ENCODE measurements at regions not wholly inside any gene's neighbourhood (a gene's known extent, or its start where the extent isn't known, plus 50 kb on each side); places are given as distances from the start of the nearest gene placed in this dataset.

DNA sequence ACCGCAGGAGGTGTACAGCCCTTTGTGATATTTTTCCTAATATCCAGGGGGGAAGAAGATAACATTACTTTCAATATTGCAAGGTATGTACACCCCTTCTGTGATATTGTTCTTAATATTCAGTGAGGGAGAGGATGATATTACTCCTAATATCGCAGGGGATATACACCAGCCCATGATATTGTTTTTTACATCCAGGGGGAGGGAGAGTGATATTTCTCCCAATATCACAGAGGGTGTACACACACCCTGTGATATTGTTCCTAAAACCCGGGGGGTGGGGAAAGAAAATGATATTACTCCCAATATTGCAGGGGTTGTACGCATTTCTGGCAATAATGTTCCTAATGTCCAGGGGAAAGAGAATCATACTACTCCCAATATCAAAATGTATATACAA lies 58.0 kb upstream of the SLC25A48 start:
- Histone ChIP-seq H3K4me1 (ENCODE audit: control insufficient read depth, insufficient read depth, low read length) (no peaks in the 10 kb centered on the region), H3K4me3 (ENCODE audit: low read depth in 2 of 2, low read length in 2 of 2) (no peak overlapping the region), H3K27me3 (ENCODE audit: control insufficient read depth, insufficient read depth, low read length) (peaks cover 26% of the 10 kb centered on the region), H3K9me3 (ENCODE audit: control insufficient read depth, insufficient read depth, low read depth, low read length) (no peaks in the 10 kb centered on the region), H3K36me3 (ENCODE audit: control insufficient read depth, insufficient read depth, low read length) (no peaks in the 10 kb centered on the region), H3K27ac (ENCODE audit: low read length) (no peak overlapping the region)
- in situ Hi-C loops (cut with HindIII; ENCODE audit: low pct_unique_long_range_greater_than_20kb, low sequenced_read_pairs), result no loop called here
- intact Hi-C loops (cut with micrococcal nuclease; ENCODE audit: unreplicated experiment), result no loop called here
- no peak for DNase-seq (ENCODE audit: low read depth, low spot score)
- POLR2A ChIA-PET, result no interaction called here
- CTCF ChIA-PET, result no interaction called here
- no peak for TF ChIP-seq SIN3A (IDR thresholded peaks at IDR 0.05; ENCODE audit: borderline replicate concordance, insufficient read depth, low read depth, low read length)
- TF ChIP-seq TCF7L2 (IDR thresholded peaks at IDR 0.05; ENCODE audit: low read depth, low read length), result no peak
- TF ChIP-seq, protein P1, sequence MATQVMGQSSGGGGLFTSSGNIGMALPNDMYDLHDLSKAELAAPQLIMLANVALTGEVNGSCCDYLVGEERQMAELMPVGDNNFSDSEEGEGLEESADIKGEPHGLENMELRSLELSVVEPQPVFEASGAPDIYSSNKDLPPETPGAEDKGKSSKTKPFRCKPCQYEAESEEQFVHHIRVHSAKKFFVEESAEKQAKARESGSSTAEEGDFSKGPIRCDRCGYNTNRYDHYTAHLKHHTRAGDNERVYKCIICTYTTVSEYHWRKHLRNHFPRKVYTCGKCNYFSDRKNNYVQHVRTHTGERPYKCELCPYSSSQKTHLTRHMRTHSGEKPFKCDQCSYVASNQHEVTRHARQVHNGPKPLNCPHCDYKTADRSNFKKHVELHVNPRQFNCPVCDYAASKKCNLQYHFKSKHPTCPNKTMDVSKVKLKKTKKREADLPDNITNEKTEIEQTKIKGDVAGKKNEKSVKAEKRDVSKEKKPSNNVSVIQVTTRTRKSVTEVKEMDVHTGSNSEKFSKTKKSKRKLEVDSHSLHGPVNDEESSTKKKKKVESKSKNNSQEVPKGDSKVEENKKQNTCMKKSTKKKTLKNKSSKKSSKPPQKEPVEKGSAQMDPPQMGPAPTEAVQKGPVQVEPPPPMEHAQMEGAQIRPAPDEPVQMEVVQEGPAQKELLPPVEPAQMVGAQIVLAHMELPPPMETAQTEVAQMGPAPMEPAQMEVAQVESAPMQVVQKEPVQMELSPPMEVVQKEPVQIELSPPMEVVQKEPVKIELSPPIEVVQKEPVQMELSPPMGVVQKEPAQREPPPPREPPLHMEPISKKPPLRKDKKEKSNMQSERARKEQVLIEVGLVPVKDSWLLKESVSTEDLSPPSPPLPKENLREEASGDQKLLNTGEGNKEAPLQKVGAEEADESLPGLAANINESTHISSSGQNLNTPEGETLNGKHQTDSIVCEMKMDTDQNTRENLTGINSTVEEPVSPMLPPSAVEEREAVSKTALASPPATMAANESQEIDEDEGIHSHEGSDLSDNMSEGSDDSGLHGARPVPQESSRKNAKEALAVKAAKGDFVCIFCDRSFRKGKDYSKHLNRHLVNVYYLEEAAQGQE (IDR thresholded peaks at IDR 0.05; ENCODE audit: insufficient read depth in 1 of 2, low read depth in 2 of 2, low read length in 1 of 2), result no peak
- no peak for TF ChIP-seq POLR2AphosphoS5 (IDR thresholded peaks at IDR 0.05; ENCODE audit: low read depth, low read length)
- TF ChIP-seq, protein P2, sequence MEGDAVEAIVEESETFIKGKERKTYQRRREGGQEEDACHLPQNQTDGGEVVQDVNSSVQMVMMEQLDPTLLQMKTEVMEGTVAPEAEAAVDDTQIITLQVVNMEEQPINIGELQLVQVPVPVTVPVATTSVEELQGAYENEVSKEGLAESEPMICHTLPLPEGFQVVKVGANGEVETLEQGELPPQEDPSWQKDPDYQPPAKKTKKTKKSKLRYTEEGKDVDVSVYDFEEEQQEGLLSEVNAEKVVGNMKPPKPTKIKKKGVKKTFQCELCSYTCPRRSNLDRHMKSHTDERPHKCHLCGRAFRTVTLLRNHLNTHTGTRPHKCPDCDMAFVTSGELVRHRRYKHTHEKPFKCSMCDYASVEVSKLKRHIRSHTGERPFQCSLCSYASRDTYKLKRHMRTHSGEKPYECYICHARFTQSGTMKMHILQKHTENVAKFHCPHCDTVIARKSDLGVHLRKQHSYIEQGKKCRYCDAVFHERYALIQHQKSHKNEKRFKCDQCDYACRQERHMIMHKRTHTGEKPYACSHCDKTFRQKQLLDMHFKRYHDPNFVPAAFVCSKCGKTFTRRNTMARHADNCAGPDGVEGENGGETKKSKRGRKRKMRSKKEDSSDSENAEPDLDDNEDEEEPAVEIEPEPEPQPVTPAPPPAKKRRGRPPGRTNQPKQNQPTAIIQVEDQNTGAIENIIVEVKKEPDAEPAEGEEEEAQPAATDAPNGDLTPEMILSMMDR (IDR thresholded peaks at IDR 0.05), result no peak
- BruUV-seq (replicated peaks), result no TSS peak
- no peak for ATAC-seq

DNA sequence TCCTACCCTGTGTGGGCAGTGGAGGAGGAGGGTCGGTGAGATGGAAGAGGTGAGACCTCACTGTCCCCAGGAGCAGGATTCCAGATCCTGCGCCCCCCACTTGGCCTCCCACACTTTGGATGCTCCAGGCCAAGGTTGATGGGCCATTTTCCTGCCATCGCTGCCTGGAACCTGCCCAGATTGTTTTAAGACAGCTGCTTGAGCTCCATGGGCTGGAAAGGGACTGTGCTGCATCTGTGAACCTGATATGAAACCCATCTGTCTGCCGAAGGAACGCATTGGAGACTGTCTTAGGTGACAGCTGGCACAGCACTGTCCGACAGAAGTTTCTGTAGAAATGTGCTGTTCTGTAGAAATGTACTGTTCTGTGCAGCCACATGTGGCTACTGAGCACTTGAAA lies 72.7 kb upstream of the SLC25A48 start:
- Histone ChIP-seq H3K27me3 (ENCODE audit: control insufficient read depth, insufficient read depth, low read length) (peaks cover 13% of the 10 kb centered on the region), H3K27ac (ENCODE audit: low read length) (no peak overlapping the region), H3K9me3 (ENCODE audit: control insufficient read depth, insufficient read depth, low read depth, low read length) (no peaks in the 10 kb centered on the region), H3K4me1 (ENCODE audit: control insufficient read depth, insufficient read depth, low read length) (no peaks in the 10 kb centered on the region), H3K36me3 (ENCODE audit: control insufficient read depth, insufficient read depth, low read length) (no peaks in the 10 kb centered on the region), H3K4me3 (ENCODE audit: low read depth in 2 of 2, low read length in 2 of 2) (no peak overlapping the region)
- DNase-seq (ENCODE audit: low read depth, low spot score), result no peak
- no peak for ATAC-seq
- TF ChIP-seq SIN3A (IDR thresholded peaks at IDR 0.05; ENCODE audit: borderline replicate concordance, insufficient read depth, low read depth, low read length) (no peak), TCF7L2 (IDR thresholded peaks at IDR 0.05; ENCODE audit: low read depth, low read length) (no peak), POLR2AphosphoS5 (IDR thresholded peaks at IDR 0.05; ENCODE audit: low read depth, low read length) (no peak)
- TF ChIP-seq, protein P2 (IDR thresholded peaks at IDR 0.05), result no peak
- TF ChIP-seq, protein P1 (IDR thresholded peaks at IDR 0.05; ENCODE audit: insufficient read depth in 1 of 2, low read depth in 2 of 2, low read length in 1 of 2), result no peak
- ChIA-PET POLR2A (no interaction called here), CTCF (no interaction called here)
- in situ Hi-C loops (cut with HindIII; ENCODE audit: low pct_unique_long_range_greater_than_20kb, low sequenced_read_pairs) (no loop called here), intact Hi-C loops (cut with micrococcal nuclease; ENCODE audit: unreplicated experiment) (no loop called here)
- no TSS peak for BruUV-seq (replicated peaks)

Data from Panc1 (cell line).